SK-N-SH treated with all-trans-retinoic acid at 6 μM for 48 hours (cell line): ENCODE measurements at regions not wholly inside any gene's neighbourhood (a gene's known extent, or its start where the extent isn't known, plus 50 kb on each side); places are given as distances from the start of the nearest gene placed in this dataset.

ENCODE experiments used
- ATAC-seq: fragments of 200-7000 bp; cut with Tn5 transposase; 3 replicates; pipeline ENCODE4 v1.9.1; 2020; ENCODE audit warnings: mild to moderate bottlenecking, moderate library complexity
- ARNTL ChIP-seq: fragments of 450-650 bp; formaldehyde crosslinking; IDR thresholded peaks from 2 replicates; pipeline ENCODE4 v1.5.0; 2020; ENCODE audit warnings: low read depth, mild to moderate bottlenecking, moderate library complexity, borderline replicate concordance
- BACH2 ChIP-seq: fragments of 250-450 bp; sonication (Bioruptor Pico); IDR thresholded peaks from 2 replicates; pipeline ENCODE4 v1.9.0; 2021; ENCODE audit warnings: mild to moderate bottlenecking, borderline replicate concordance
- ESRRG ChIP-seq: fragments of 250-450 bp; sonication (Bioruptor Pico); IDR thresholded peaks from 2 replicates; pipeline ENCODE4 v1.6.1; 2021; ENCODE audit warnings: mild to moderate bottlenecking
- GLIS3 ChIP-seq: fragments of 250-450 bp; sonication (Bioruptor Pico); IDR thresholded peaks from 2 replicates; pipeline ENCODE4 v1.5.0; 2020; ENCODE audit warnings: mild to moderate bottlenecking, moderate library complexity
- ISL1 ChIP-seq: fragments of 250-450 bp; sonication (Bioruptor Pico); IDR thresholded peaks from 2 replicates; pipeline ENCODE4 v2.1.2; 2022; ENCODE audit warnings: mild to moderate bottlenecking, moderate library complexity
- OSR1 ChIP-seq: fragments of 250-450 bp; sonication (Bioruptor Pico); IDR thresholded peaks from 2 replicates; pipeline ENCODE4 v1.8.0; 2022; ENCODE audit warnings: moderate library complexity, mild to moderate bottlenecking, inconsistent platforms
- PPARA ChIP-seq: fragments of 250-450 bp; sonication (Bioruptor Pico); IDR thresholded peaks from 2 replicates; pipeline ENCODE4 v1.5.0; 2020; ENCODE audit warnings: mild to moderate bottlenecking, borderline replicate concordance
- RARB ChIP-seq: fragments of 250-450 bp; sonication (Bioruptor Pico); IDR thresholded peaks from 2 replicates; pipeline ENCODE4 v1.8.0; 2021; ENCODE audit warnings: mild to moderate bottlenecking, moderate library complexity
- SNAI2 ChIP-seq: fragments of 250-450 bp; sonication (Bioruptor Pico); IDR thresholded peaks from 2 replicates; pipeline ENCODE4 v1.5.0; 2020; ENCODE audit warnings: mild to moderate bottlenecking, moderate library complexity
- TCF4 ChIP-seq: fragments of 250-450 bp; sonication (Bioruptor Pico); IDR thresholded peaks from 2 replicates; pipeline ENCODE4 v1.8.0; 2021; ENCODE audit warnings: mild to moderate bottlenecking, moderate library complexity, borderline replicate concordance
- TOX ChIP-seq: fragments of 250-450 bp; sonication (Bioruptor Pico); IDR thresholded peaks from 2 replicates; pipeline ENCODE4 v1.8.0; 2021; ENCODE audit warnings: mild to moderate bottlenecking, moderate library complexity, borderline replicate concordance
- ZC3H10 ChIP-seq: fragments of 250-450 bp; sonication (Bioruptor Pico); IDR thresholded peaks from 2 replicates; pipeline ENCODE4 v1.5.1; 2021; ENCODE audit warnings: mild to moderate bottlenecking, moderate library complexity
- ZFP3 ChIP-seq: fragments of 250-450 bp; sonication (Bioruptor Pico); IDR thresholded peaks from 2 replicates; pipeline ENCODE4 v1.5.0; 2020; ENCODE audit warnings: mild to moderate bottlenecking, moderate library complexity
- ZFP30 ChIP-seq: fragments of 450-650 bp; formaldehyde crosslinking; IDR thresholded peaks from 2 replicates; pipeline ENCODE4 v1.5.0; 2022; ENCODE audit warnings: mild to moderate bottlenecking, moderate library complexity
- ZNF565 ChIP-seq: fragments of 450-650 bp; formaldehyde crosslinking; conservative IDR thresholded peaks from 2 replicates; pipeline ENCODE4 v1.5.0; 2020; ENCODE audit warnings: low read depth, mild to moderate bottlenecking, moderate library complexity
- ZNF70 ChIP-seq: fragments of 450-650 bp; formaldehyde crosslinking; IDR thresholded peaks from 2 replicates; pipeline ENCODE4 v1.5.0; 2020; ENCODE audit warnings: mild to moderate bottlenecking, moderate library complexity
- ZNF8 ChIP-seq: fragments of 450-650 bp; formaldehyde crosslinking; IDR thresholded peaks from 2 replicates; pipeline ENCODE4 v1.5.0; 2020; ENCODE audit warnings: mild to moderate bottlenecking, moderate library complexity
- TF ChIP-seq, protein P1 (sequence below): fragments of 250-450 bp; sonication (Bioruptor Pico); IDR thresholded peaks from 2 replicates; pipeline ENCODE4 v1.5.1; 2021; ENCODE audit warnings: mild to moderate bottlenecking, moderate library complexity
- TF ChIP-seq, protein P2 (sequence below): fragments of 250-450 bp; sonication (Bioruptor Pico); IDR thresholded peaks from 2 replicates; pipeline ENCODE4 v1.8.0; 2020; ENCODE audit warnings: mild to moderate bottlenecking, moderate library complexity, borderline replicate concordance
- TF ChIP-seq, protein P3 (sequence below): fragments of 250-450 bp; sonication (Bioruptor Pico); IDR thresholded peaks from 2 replicates; pipeline ENCODE4 v1.5.0; 2020; ENCODE audit warnings: mild to moderate bottlenecking, moderate library complexity
- TF ChIP-seq, protein P4 (sequence below): fragments of 250-450 bp; sonication (Bioruptor Pico); IDR thresholded peaks from 2 replicates; pipeline ENCODE4 v1.8.0; 2021; ENCODE audit warnings: low read depth, mild to moderate bottlenecking, moderate library complexity, borderline replicate concordance

DNA sequence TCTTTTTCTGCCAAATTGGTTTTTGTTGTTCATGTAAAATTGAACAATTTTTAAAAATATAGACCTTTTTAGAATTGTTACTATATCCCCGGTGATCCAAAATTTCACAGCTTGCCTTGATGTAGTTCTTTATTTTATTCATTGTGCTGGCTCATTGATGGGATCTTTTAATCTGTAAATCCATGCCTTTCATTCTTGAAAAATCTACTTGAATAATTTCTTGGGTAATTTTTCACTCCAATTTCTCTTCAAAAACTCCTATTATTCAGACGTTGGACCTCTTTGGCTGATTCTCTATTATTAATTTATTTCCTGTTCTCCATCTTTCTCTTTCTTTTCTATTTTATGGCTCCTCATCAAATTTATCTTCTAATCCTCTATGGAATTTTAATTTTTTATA lies 476.1 kb upstream of the CITED2 start (continued):
- TF ChIP-seq SNAI2 (CRISPR knock-in tag) (no peak), PPARA (CRISPR knock-in tag) (no peak), GLIS3 (CRISPR knock-in tag) (no peak), ZFP30 (no peak), ZNF8 (no peak)

DNA sequence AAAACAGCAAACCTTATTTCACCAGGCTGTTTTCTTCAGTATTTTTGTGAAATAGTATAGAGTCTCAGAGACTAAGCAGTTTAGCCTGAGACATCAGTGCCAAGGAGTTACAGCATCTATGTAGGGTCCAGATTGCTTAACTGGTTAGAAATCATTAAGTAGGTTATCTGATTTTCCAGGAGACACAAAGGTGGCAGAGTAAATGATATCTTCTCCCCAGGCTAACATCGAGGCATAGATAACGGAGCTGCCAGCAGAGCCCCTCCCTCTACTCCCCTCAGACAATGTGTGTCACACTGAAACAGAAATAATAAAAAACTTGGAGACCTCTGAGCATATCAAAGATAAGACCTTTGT lies 473.0 kb upstream of the CITED2 start:
- TF ChIP-seq SNAI2 (CRISPR knock-in tag) (no peak), ZFP3 (CRISPR knock-in tag) (no peak), ZNF8 (no peak), ISL1 (CRISPR knock-in tag) (no peak), TOX (no peak), TCF4 (no peak), ZNF565 (CRISPR knock-in tag) (no peak), ARNTL (CRISPR knock-in tag) (no peak), BACH2 (CRISPR knock-in tag) (no peak), RARB (CRISPR knock-in tag) (no peak), ZC3H10 (no peak), PPARA (CRISPR knock-in tag) (no peak), OSR1 (CRISPR knock-in tag) (no peak), ESRRG (CRISPR knock-in tag) (no peak), ZNF70 (CRISPR knock-in tag) (no peak), ZFP30 (no peak)
- TF ChIP-seq, protein P1, sequence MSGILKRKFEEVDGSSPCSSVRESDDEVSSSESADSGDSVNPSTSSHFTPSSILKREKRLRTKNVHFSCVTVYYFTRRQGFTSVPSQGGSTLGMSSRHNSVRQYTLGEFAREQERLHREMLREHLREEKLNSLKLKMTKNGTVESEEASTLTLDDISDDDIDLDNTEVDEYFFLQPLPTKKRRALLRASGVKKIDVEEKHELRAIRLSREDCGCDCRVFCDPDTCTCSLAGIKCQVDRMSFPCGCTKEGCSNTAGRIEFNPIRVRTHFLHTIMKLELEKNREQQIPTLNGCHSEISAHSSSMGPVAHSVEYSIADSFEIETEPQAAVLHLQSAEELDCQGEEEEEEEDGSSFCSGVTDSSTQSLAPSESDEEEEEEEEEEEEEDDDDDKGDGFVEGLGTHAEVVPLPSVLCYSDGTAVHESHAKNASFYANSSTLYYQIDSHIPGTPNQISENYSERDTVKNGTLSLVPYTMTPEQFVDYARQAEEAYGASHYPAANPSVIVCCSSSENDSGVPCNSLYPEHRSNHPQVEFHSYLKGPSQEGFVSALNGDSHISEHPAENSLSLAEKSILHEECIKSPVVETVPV (CRISPR knock-in tag), result no peak
- TF ChIP-seq, protein P2, sequence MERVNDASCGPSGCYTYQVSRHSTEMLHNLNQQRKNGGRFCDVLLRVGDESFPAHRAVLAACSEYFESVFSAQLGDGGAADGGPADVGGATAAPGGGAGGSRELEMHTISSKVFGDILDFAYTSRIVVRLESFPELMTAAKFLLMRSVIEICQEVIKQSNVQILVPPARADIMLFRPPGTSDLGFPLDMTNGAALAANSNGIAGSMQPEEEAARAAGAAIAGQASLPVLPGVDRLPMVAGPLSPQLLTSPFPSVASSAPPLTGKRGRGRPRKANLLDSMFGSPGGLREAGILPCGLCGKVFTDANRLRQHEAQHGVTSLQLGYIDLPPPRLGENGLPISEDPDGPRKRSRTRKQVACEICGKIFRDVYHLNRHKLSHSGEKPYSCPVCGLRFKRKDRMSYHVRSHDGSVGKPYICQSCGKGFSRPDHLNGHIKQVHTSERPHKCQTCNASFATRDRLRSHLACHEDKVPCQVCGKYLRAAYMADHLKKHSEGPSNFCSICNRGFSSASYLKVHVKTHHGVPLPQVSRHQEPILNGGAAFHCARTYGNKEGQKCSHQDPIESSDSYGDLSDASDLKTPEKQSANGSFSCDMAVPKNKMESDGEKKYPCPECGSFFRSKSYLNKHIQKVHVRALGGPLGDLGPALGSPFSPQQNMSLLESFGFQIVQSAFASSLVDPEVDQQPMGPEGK (CRISPR knock-in tag), result no peak
- TF ChIP-seq, protein P3, sequence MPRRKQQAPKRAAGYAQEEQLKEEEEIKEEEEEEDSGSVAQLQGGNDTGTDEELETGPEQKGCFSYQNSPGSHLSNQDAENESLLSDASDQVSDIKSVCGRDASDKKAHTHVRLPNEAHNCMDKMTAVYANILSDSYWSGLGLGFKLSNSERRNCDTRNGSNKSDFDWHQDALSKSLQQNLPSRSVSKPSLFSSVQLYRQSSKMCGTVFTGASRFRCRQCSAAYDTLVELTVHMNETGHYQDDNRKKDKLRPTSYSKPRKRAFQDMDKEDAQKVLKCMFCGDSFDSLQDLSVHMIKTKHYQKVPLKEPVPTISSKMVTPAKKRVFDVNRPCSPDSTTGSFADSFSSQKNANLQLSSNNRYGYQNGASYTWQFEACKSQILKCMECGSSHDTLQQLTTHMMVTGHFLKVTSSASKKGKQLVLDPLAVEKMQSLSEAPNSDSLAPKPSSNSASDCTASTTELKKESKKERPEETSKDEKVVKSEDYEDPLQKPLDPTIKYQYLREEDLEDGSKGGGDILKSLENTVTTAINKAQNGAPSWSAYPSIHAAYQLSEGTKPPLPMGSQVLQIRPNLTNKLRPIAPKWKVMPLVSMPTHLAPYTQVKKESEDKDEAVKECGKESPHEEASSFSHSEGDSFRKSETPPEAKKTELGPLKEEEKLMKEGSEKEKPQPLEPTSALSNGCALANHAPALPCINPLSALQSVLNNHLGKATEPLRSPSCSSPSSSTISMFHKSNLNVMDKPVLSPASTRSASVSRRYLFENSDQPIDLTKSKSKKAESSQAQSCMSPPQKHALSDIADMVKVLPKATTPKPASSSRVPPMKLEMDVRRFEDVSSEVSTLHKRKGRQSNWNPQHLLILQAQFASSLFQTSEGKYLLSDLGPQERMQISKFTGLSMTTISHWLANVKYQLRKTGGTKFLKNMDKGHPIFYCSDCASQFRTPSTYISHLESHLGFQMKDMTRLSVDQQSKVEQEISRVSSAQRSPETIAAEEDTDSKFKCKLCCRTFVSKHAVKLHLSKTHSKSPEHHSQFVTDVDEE (CRISPR knock-in tag), result no peak
- TF ChIP-seq, protein P4, sequence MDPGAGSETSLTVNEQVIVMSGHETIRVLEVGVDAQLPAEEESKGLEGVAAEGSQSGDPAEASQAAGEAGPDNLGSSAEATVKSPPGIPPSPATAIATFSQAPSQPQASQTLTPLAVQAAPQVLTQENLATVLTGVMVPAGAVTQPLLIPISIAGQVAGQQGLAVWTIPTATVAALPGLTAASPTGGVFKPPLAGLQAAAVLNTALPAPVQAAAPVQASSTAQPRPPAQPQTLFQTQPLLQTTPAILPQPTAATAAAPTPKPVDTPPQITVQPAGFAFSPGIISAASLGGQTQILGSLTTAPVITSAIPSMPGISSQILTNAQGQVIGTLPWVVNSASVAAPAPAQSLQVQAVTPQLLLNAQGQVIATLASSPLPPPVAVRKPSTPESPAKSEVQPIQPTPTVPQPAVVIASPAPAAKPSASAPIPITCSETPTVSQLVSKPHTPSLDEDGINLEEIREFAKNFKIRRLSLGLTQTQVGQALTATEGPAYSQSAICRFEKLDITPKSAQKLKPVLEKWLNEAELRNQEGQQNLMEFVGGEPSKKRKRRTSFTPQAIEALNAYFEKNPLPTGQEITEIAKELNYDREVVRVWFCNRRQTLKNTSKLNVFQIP, result no peak
- no peak for ATAC-seq

DNA sequence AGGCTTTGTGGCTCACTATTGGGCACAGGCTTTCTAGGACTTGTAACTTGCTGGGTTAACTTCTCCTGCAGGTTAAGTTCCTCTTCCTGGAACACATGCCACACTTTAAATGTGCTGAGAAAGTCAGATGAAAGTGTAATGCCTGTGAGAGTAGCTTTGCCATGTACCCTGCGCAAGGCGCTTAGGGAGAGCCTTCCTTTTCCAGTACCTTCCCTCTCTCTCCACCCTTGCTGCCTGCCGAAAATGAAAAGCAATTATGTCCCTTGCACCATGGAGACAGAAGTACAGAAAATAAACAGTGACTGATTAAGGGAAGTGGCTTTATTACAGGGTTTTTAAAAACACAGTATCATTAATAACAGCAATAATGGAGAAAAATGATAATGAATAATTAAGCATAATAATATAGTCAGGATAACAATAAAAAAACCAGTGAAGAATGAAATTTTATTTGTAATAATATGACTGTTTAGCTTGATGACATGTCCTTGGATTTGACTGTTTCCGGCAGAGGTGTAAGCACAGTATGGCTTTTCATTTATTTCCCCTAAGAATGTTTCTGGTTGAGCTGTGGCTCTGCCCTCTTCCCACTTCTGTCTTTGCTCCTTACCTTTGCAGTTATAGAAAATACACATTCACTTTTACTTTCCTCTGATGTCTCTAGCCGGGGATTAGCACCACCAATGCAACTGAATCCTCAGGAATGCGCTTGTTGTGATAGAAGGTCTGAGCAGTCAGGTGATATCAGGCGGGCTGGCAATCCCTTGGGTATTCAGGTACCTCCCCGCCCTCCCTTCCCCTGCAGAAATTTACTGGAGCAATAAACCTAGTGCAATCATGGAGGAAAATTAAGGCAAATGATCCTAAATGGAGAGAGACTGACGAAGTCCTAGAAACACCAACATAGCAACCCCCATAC lies 472.3 kb upstream of the CITED2 start:
- TF ChIP-seq OSR1 (CRISPR knock-in tag), result no peak
- TF ChIP-seq, protein P3 (CRISPR knock-in tag), result no peak
- no peak for TF ChIP-seq GLIS3 (CRISPR knock-in tag)
- TF ChIP-seq, protein P4, result no peak
- TF ChIP-seq, all 23 proteins: peak for 0

More for the DNA sequence above, 472.3 kb upstream of the CITED2 start:
- no peak for ATAC-seq
